ENCODE measurements at regions not wholly inside any gene's neighbourhood (a gene's known extent, or its start where the extent isn't known, plus 50 kb on each side); places are given as distances from the start of the nearest gene placed in this dataset.

DNA sequence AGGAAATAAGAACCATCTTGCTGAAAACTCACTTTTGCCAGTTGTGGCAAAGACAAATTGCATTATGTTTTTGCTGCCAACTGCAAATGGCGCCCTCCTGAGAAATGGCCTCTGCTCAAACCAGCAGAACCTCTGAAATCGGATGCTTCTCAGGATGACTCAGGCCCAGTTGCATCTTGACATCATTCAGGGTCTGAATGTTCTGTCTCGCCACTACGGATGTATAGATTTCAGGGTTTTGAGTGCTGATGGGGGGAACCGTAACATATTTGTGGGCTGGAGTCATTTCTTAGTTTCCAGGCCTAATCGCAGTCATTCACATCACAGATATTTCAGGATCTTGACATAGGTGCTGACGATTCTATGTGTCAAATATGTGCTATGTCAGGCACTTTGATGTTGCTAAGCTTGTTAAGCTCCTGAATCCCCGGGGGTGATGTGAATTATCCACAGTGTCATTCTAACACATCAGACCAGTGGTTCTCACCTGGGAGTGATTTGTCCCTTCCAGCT is 207.1 kb downstream of the NFATC2 start:
- Mint-ChIP-seq H3K4me3 (no peak overlapping the region), H3K9me3 (no peaks in the 10 kb centered on the region), H3K4me1 (no peaks in the 10 kb centered on the region), H3K27me3 (ENCODE audit: low read depth) (peaks cover 12% of the 10 kb centered on the region), H3K36me3 (ENCODE audit: low read depth) (no peaks in the 10 kb centered on the region), H3K27ac (no peak overlapping the region)
- TF ChIP-seq, protein P1, sequence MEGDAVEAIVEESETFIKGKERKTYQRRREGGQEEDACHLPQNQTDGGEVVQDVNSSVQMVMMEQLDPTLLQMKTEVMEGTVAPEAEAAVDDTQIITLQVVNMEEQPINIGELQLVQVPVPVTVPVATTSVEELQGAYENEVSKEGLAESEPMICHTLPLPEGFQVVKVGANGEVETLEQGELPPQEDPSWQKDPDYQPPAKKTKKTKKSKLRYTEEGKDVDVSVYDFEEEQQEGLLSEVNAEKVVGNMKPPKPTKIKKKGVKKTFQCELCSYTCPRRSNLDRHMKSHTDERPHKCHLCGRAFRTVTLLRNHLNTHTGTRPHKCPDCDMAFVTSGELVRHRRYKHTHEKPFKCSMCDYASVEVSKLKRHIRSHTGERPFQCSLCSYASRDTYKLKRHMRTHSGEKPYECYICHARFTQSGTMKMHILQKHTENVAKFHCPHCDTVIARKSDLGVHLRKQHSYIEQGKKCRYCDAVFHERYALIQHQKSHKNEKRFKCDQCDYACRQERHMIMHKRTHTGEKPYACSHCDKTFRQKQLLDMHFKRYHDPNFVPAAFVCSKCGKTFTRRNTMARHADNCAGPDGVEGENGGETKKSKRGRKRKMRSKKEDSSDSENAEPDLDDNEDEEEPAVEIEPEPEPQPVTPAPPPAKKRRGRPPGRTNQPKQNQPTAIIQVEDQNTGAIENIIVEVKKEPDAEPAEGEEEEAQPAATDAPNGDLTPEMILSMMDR (IDR thresholded peaks at IDR 0.05; ENCODE audit: unreplicated experiment in 3 of 3) = no peak

DNA sequence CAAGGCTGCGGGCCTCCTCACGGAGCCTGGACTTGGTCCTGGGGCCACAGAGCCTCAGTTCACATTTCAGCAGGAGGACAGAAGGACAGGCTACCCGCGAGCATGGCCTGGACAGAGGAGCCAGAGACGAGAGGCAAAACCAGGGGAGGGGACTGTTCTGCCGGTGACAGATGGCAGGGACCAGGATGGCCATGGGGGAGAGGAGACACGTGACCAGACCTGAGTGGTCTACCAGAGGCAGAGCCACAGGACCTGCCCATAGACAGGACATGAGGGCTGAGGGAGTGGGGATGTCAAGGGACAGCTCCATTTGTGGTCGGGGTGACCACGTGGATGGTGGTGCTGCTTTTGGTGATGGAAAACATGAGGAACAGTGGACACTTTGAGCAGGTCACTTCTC is 207.9 kb downstream of the NFATC2 start:
- Mint-ChIP-seq H3K27me3 (ENCODE audit: low read depth) (peaks cover 12% of the 10 kb centered on the region), H3K4me1 (no peaks in the 10 kb centered on the region), H3K36me3 (ENCODE audit: low read depth) (no peaks in the 10 kb centered on the region)

DNA sequence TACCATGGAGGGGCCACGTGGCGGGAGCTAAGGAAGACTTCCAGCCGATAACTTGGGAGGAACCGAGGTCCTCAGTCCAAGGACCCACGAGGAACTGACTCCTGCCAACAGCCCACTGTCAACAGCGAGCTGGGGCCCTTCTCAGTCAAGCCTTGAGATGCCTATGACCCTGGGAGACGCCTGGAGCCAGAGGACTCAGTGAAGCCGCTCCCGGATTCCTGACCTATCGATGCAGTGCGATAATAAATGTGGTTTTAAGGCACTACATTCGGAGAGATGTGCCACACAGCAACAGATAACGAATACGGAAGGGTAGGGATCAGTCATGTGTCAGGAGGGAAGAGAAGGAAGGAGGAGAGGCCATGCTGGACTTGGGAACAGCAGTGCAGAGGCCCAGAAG is 208.5 kb downstream of the NFATC2 start:
- TF ChIP-seq, protein P1 (IDR thresholded peaks at IDR 0.05; ENCODE audit: unreplicated experiment in 3 of 3) = no peak
- Mint-ChIP-seq H3K27ac (no peak overlapping the region), H3K36me3 (ENCODE audit: low read depth) (no peaks in the 10 kb centered on the region)

More for the DNA sequence above, 207.9 kb downstream of the NFATC2 start:
- Mint-ChIP-seq H3K27ac (no peak overlapping the region), H3K9me3 (peaks cover 5% of the 10 kb centered on the region), H3K4me3 (no peak overlapping the region)
- TF ChIP-seq, protein P1 (IDR thresholded peaks at IDR 0.05; ENCODE audit: unreplicated experiment in 3 of 3) = no peak

DNA sequence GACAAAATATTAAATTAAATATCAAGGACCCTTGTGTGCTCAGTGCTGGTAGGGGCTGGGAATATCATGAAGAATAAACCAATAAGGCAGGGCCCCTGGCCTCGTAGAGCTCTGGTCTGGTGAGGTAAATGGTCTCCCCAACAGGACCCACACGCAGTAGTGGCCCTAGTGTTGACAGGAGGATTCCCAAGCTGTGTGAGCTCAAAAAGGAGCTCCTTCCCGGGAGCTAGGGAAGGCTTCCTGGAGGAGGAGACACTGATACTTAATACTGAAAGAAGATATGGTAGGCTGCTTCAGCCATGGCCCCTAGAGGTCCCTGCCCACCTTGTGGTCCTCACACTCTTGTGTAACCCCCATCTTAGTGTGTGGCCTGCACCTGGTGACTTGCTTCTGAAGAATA is 209.1 kb downstream of the NFATC2 start:
- peaks cover 5% of the 10 kb centered on the region for H3K9me3 Mint-ChIP-seq
- H3K27me3 Mint-ChIP-seq (ENCODE audit: low read depth) = peaks cover 12% of the 10 kb centered on the region
- no peak overlapping the region for H3K27ac Mint-ChIP-seq
- H3K36me3 Mint-ChIP-seq (ENCODE audit: low read depth) = no peaks in the 10 kb centered on the region
- TF ChIP-seq, protein P1 (IDR thresholded peaks at IDR 0.05; ENCODE audit: unreplicated experiment in 3 of 3) = no peak
- H3K4me3 Mint-ChIP-seq = no peak overlapping the region
- H3K4me1 Mint-ChIP-seq = no peaks in the 10 kb centered on the region

More for the DNA sequence above, 208.5 kb downstream of the NFATC2 start:
- Mint-ChIP-seq H3K4me3 (no peak overlapping the region), H3K4me1 (no peaks in the 10 kb centered on the region), H3K27me3 (ENCODE audit: low read depth) (peaks cover 12% of the 10 kb centered on the region), H3K9me3 (peaks cover 5% of the 10 kb centered on the region)

DNA sequence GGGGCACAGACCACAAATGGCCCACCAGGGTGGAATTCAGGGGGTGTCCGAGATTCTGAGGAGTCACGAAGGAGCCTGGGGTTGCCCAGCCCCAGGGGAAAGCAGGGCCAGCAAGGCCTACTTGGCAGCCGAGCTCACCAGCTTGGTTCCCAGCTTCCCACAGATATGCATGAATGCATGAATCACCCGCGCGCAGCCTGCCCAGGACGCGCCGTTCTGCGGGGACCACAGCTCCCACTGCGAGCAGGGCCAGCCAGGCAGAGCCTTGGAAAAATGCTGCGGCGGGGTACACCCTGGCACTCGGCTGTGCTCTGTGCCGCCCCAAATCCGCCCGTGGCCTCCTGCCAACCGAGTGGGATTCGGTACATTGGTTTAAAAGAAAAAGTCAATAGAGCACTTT is 211.0 kb downstream of the NFATC2 start:
- H3K36me3 Mint-ChIP-seq (ENCODE audit: low read depth) = no peaks in the 10 kb centered on the region
- peaks cover 9% of the 10 kb centered on the region for H3K27me3 Mint-ChIP-seq (ENCODE audit: low read depth)
- TF ChIP-seq, protein P1 (IDR thresholded peaks at IDR 0.05; ENCODE audit: unreplicated experiment in 3 of 3) = no peak
- no peak overlapping the region for H3K4me3 Mint-ChIP-seq
- H3K4me1 Mint-ChIP-seq = no peaks in the 10 kb centered on the region
- no peak overlapping the region for H3K27ac Mint-ChIP-seq
- H3K9me3 Mint-ChIP-seq = peaks cover 5% of the 10 kb centered on the region

DNA sequence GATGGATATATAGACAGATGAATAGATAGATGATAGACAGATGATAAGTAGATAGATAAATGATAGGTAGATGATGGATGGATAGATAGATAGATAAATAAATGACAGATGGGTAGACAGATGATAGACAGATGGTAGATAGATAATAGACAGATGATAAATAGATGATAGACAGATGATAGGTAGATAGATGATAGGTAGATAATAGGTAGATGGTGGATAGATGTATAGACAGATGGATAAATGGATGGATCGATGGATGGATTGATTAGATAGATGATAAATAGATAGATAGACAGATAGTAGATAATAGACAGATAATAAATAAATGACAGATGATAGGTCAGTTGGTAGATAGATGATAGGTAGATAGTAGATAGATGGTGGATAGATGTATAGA is 212.7 kb downstream of the NFATC2 start:
- TF ChIP-seq, protein P1 (IDR thresholded peaks at IDR 0.05; ENCODE audit: unreplicated experiment in 3 of 3) = no peak
- Mint-ChIP-seq H3K27ac (no peak overlapping the region), H3K27me3 (ENCODE audit: low read depth) (peaks cover 9% of the 10 kb centered on the region), H3K4me3 (no peak overlapping the region), H3K4me1 (no peaks in the 10 kb centered on the region), H3K9me3 (peaks cover 5% of the 10 kb centered on the region), H3K36me3 (ENCODE audit: low read depth) (no peaks in the 10 kb centered on the region)

Measured in nephron (organoid).